ENCODE measurements at regions not wholly inside any gene's neighbourhood (a gene's known extent, or its start where the extent isn't known, plus 50 kb on each side); places are given as distances from the start of the nearest gene placed in this dataset.
"Not testable (repeated sequence)": the region's sequence is repeated elsewhere in the genome, so short reads cannot be mapped to it uniquely, and the experiment has no call there.

DNA sequence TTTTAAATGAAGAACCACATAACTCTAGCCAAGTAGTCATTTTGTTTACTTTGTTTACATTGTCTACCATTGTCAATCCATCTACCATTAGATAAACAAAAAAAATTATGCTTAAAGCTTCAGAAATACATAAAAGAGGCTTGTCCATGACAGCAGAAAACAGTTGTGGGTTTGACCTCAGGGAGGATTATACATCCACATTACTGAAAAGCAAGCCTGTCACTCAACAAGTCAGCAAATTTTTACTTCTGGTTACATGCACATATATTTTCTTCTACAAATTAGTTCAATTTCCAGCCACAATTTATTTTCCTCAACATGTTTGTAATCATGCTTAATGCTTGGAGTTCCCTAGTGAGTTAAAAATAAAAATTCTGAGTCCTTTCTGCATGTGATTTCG lies 713.3 kb downstream of the COL12A1 start:
- DNase-seq (ENCODE audit: low read depth): no peak

DNA sequence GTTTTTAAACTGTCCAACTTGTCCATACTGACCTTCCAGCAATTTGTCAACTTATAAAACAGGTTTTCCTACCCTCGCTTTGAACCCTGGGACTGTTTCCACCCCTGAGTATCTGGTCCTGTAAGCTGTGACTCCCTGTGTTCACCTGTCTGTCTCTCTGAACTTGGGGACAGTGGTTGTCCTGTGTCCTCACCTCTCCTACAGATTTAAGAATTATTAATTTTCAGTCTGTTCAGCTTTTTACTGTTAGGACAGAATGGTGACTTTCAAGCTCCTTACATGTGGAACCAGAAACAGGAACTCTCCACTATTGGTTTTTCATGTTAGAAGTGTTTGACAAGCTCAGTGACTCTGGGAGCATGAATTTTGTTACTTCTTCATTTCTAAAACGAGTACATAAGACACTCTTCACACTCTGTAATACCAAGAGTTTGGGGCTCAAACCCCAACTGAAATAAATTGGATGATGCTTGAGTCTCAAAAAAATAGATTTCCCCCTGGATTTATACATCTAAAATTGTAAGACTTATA lies 713.9 kb downstream of the COL12A1 start:
- DNase-seq (ENCODE audit: low read depth): no peak

DNA sequence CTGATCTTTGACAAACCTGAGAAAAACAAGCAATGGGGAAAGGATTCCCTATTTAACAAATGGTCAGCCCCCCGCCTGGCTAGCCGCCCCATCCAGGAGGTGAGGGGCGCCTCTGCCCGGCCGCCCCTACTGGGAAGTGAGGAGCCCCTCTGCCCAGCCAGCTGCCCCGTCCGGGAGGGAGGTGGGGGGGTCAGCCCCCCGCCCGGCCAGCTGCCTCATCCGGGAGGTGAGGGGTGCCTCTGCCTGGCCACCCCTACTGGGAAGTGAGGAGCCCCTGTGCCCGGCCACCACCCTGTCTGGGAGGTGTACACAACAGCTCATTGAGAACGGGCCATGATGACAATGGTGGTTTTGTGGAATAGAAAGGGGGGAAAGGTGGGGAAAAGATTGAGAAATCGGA lies 717.1 kb downstream of the COL12A1 start:
- DNase-seq (ENCODE audit: low read depth): not testable (repeated sequence)

DNA sequence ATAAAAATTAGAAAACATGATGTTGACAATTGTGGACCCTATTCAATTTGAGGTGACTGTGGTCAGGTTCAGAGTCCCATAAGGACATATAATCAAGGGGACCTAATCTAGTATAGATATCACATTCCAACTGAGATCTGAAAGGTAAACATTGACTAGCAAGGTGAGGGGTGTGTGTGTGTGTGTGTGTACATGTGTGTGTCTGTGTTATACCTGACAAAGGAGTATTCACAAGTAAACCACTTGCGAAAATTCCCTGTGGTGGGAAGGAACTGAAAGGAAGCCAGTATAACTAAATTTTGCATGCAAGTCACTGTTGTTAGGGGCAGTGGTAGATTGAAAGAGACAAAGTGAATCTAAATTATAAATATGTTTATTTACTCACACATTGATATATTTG lies 723.7 kb downstream of the COL12A1 start:
- no peak for DNase-seq (ENCODE audit: low read depth)

DNA sequence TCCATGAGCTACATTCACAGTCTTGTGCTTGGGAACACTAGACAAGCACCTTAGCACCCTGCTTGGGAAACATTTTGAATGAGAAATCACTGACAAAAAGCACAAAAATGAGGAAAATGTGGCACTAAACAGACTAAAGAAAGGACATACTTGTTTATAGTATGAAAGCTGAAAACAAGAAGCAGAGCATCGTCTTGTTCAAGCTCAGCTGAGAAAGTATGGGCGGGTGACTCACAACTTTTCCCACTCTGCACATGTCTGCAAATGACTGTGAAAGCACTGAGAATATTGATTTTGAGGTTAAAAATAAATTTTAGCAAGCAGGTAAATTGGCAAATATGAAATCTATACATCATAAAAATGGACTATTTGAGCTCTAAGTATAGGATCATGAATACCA lies 725.3 kb downstream of the COL12A1 start:
- no peak for DNase-seq (ENCODE audit: low read depth)

DNA sequence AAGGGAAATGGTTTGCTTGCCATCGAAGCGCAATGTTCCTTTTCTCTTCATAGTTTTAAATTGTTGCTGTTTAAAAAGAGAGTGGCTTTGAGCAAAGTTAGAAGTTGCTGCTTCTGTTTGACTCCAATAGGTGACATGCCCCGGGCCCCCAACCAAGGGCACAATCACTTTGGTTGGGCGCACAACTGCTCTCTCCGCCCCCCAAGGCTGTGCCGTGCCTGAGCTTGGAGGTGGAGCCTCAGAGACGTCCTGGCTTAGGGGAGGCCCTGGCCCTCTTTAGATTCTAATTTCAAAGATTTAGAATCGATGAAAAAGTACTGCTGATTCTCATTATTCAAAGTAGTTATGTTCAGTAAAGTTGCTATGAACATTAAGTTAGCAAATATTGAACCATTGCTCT lies 725.9 kb downstream of the COL12A1 start:
- no peak for DNase-seq (ENCODE audit: low read depth)

DNA sequence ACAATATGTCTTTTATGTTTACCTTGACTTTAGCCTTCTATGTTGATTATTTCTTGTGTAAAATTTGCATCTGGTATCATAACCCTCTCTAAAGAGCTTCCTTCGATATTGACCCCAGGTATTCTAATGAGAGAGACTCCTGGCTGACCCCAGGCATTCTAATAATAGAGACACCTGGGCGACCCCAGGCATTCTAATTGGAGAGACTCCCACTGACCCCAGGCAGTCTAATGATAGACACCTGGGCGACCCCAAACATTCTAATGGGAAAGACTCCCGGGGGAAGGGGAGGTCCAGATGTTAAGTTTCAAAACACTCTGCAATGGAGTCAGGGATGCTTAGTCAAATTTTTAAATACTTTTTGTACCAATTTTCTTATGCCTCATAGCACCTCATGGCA lies 726.4 kb downstream of the COL12A1 start:
- DNase-seq (ENCODE audit: low read depth): no peak

DNA sequence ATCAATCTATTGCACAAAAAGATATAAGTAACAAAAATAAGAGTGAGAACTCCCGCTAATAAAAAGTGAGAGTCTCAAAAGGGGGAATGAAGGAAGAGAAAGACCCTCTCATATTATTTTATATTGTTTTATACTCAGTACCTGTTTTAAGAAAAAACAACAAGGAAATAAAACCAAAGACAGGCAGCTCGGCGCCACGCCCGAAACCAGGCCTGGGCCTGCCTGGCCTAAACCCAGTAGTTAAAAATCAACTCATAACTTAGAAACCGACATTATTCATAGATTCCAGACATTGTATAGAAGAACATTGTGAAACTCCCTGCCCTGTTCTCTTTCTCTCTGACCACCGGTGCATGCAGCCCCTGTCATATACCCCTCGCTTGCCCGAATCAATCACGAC lies 731.8 kb downstream of the COL12A1 start:
- DNase-seq (ENCODE audit: low read depth): not testable (repeated sequence)

DNA sequence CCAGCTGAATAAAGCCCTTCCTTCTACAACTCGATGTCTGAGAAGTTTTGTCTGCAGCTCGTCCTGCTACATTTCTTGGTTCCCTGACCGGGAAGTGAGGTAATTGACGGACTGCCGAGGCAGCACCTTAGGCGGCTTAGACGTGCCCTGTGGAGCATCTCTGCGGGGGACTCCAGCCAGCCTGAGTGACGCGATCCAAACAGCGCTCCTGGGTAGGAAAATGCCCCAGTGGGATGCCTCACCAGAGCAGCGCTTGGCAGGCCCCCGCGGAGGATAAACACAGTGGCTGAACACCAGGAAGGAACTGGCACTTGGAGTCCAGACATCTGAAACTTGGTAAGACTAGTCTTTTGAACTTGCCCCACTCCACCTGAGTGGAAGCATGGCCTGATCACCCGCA lies 737.3 kb downstream of the COL12A1 start:
- DNase-seq (ENCODE audit: low read depth): not testable (repeated sequence)

DNA sequence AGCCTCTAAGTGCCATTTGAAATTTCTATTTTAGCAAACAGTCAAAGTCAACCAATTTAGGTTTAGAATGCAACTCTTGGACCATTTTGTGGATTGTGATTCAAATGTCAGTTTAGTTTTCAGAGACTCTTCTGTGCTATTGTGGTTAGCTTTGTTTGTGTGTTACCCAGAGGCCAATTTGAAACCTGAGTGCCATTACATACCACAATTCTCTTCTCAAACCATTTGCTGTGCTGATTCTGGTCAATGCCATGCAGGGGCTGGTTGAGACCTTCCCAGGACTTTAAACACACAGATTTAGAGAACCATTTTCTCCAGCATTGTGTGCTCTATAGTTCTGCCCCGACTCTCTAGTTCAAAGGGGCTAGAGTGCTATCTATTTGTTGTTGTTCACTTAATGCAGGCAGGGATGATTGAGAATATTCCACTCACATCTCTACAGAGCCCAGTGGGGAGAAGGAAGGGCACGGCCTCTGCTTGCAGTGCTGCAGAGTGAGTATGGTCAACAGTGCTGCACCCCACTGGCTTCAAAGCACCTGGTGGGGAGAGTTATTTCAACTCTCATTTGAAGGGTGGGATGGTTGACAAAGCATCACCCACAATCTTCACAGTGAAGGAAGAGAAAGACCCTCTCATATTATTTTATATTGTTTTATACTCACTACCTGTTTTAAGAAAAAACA lies 738.2 kb downstream of the COL12A1 start:
- DNase-seq (ENCODE audit: low read depth): no peak

DNA sequence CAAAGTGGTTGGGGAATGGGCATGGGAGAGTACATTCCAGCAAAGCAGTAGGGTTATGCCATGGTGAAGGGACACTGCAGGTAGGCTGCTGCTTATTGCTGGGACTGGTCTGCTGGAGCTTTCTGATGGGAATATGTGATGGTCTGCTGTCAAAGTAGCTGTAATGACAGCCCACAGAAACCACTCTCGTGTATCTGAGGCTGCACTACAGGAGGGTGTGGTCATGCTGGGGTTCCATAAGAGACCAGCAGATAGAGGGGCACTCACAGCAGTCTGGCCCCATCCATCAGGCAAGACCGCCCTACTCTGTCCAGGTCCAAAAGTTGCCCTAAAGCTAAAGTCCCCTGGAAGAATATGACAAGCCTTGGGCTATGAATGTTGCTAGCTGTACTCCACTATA lies 739.3 kb downstream of the COL12A1 start:
- no peak for DNase-seq (ENCODE audit: low read depth)

DNA sequence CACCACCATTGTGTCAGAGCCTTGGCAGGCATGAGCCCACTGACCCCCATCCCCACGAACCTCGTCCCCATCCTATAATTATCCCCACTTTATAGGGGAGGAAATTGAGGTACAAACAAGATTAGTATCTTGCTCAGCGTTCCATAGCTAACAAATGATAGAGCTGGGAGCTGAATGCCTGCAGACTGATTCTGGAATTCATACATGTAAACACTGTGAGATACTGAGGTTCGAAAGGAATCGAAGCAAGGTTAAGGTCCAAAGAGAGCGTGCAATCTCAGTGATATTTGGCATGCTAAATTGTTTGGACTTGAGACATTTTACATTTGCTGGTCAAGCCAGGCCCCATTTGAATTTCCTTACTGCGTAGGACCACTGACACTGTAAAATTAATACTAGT lies 746.6 kb downstream of the COL12A1 start:
- no peak for DNase-seq (ENCODE audit: low read depth)

DNA sequence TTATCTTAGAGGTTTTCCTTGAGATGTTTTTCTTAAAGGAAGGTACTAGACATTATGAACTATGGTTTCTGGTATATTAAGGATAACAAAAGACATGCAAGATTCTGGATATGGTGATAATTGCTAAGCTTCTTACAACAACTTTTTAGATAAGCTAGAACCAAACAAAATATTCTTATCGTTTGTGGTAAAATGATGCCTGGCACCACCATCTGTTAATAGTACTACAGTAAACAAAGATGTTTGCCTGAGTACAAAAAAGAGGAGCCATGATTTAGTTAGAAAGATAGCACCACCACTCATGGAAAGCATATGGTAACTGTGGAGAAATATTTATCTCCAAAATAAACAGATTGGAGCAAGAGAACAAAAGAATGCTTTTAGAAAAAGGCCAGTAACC lies 747.3 kb downstream of the COL12A1 start:
- DNase-seq (ENCODE audit: low read depth): no peak

DNA sequence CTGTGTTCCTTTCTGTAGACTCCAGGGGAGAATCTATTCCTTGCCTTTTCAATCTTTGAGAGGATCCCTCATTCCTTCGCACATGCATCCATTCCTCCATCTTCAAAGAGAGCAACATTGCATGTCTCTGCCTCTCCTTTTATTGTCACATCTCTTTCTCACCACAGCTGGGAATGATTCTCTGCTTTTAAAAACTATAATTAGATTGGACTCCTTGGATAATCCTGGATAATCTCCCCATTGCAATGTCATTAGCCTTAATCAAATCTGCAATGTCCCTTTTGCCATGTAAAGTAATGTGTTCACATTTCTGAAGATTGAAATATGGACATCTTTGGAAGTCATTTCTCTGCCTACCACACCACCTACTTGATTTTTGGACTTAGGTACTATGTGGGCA lies 750.1 kb downstream of the COL12A1 start:
- DNase-seq (ENCODE audit: low read depth): no peak

DNA sequence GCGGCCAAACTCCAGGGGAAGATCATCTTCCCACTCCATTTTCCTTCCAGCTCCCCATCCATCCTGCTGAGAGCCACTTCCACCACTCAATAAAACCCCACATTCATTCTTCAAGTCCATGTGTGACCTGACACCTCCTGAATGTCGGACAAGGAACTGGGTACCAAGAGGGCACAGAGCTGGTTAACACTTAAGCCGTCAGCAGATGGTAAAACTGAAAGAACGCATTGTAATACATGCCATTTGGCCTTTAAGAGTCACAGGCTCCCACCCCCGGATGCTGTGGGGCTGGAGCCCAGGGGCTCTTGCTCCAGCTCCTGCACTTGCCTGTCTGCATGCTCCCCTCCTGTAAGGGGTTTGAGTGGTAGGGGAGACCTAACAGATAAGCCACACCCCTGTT lies 753.9 kb downstream of the COL12A1 start:
- peak; percentile 8 for DNase-seq (ENCODE audit: low read depth)

DNA sequence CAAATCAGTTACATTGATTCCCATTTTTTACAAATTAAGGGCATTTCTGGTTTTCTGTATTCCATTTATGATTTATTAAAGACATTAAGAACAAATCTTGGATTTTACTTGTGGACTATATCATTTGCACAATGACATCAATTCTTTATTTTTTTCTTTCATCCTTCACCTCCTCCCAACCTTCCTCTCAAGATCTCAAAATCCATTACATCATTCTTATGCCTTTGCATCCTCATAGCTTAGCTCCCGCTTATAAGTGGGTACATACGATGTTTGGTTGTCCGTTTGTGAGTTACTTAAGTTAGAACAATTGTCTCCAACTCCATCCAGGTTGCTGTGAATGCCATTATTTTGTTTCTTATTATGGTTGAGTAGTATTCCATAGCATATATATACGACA lies 752.8 kb downstream of the CD109 start:
- no peak for DNase-seq (ENCODE audit: low read depth)

DNA sequence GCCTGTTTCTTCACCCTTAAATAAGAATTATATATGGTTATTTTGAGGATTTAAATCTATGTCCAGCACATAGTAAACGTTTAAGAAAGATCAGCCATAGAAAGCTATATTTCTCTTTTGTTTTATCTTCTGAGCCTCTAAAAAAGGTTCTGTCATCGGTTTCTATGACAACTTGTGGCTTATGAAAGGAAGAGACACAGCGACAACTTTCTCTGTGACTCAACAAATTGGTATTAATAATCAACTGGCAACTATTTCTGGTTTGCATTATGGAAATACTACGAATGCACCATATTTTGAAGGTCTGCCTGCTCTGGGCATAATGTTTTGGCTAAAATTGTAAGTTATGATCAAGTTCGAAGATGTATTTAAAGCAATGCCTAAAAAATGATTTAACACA lies 751.0 kb downstream of the CD109 start:
- DNase-seq (ENCODE audit: low read depth): peak; percentile 16

DNA sequence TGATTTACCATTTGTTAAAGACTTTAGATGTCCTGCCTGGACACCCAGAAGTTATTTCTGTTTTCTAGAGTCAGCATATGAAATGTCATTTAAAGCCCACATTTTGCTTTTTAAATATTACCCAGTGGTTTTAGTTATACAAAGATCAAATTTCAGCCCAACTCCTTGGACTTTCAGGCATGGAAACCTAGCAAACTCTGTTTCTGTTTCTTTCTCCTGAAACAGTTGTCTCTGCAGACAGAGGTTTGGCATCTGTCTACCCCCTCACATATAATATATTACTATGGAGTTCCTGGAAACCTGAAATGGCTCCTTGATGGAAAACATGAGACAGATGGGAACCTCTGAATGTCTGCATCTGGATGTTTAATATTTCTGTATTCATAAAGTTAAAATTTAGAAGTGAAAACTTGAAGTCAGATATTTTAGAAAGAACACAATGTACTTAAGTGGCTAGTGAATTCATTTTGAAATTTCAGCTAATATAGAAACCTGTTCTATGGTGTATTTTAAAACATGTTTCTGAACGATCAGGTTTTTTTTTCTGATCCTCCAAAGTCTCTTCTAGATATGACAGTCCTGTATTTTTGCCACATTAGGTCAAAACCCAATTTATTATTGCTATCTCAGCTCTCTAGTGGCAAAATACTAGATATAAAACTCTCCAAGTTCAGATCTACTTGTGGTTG lies 743.3 kb downstream of the CD109 start:
- no peak for DNase-seq (ENCODE audit: low read depth)

DNA sequence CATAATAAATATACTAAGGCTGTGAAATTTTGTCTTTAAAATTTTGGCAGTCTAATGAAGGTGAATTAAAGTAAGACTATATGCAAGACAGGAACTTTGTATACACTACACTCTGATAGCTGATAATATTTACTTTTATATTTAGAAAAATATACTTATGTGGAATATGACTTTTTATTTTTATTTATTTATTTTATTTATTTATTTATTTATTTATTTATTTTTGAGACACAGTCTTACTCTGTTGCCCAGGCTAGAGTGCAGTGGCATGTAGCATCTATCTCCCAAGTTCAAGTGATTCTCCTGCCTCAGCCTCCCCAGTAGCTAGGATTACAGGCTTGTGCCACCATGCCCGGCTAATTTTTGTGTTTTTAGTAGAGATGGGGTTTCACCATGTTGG lies 742.4 kb downstream of the CD109 start:
- DNase-seq (ENCODE audit: low read depth): not testable (repeated sequence)

DNA sequence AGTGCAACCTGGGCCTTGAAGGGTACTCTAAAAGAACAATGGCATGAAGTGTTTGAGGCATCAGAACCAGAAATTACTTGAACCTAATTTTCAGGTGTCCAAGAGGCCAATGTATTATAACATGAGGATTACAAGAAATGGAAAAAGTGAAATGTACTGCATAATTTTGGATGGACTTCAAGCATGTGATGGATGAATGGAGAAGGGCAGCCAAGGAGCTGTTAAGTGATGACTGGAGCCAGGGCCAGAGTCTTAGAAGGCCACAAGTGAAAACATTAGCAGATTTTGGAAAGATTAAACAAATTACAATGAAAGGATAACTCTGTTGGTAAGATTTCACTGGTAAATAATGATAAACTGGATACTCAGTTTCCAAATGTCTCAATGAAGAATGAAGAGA lies 738.2 kb downstream of the CD109 start:
- DNase-seq (ENCODE audit: low read depth): no peak

DNA sequence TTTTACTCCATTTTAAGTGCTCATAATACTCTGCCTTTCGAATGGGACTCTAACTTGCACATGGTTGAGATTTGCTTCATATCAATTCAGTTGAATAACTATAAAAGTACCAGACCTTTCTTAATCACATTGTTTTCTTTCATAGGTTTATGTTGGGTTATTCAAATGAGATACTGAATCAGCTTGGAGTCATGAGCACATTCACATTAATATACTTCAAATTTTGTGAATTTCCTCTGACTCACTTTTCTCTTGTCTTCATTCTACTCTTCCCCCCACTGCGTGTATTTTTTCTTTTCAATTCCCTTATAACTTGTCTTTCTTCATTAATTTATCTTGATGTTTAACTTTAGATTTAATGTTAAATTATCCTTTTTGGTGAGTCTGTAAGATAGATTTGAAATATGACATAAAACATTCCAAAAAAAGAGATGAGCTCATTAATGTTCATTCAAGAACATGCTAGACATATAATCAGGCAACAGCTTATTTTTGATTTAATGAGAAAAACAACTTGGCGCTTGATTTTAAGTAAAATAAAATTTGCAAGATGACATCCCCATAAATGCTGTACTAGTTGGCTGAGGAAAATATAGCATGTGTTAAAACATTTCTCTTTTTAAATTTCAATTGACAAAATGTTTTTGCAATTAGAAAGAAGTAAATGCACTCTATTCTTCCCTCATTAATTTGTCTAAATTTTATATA lies 736.0 kb downstream of the CD109 start:
- DNase-seq (ENCODE audit: low read depth): no peak

DNA sequence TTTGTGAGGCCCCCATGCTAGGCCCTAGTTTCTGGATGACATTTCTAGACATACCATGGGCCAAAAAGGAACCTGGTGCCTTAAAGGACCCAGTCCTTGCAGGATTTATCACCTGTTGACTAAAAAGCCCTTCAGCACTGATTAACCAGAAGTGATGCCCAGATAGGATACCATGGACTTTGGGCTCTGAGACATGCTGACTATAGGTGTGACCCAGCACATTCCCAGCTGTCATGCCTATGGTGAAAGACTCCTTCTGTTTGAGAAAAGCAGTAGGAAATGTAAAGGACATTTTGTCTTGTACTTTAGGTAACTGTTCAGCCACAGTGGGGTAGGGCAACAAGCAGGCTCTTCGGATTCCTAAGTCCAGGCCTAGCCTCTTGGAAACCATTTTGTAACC lies 724.2 kb downstream of the CD109 start:
- DNase-seq (ENCODE audit: low read depth): no peak

DNA sequence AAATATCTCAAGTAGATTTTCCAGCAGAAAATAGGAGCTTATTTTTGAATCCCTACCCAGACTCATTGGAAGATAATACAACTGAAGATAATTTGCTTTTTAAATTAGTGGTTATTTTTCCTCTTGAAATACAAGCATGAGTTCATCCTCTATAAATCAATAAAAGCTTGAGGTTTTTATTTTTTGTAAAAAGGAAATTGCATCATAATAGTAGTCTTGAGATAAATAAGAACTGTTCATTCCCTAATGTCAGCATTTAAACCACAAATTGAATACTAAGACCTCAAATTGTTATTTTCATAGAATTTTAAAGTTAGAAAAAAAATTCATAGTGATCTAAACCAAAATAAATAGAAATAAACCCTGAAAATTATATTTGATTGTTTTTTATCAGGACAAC lies 719.1 kb downstream of the CD109 start:
- no peak for DNase-seq (ENCODE audit: low read depth)
